Inflammatory macrophage (primary cell): ENCODE measurements at regions not wholly inside any gene's neighbourhood (a gene's known extent, or its start where the extent isn't known, plus 50 kb on each side); places are given as distances from the start of the nearest gene placed in this dataset.

ENCODE experiments used
- DNase-seq, 2 donors: peaks; one replicate each; pipeline ENCODE4 v3.0.0-alpha.2; 2020 to 2022

GRCh38 chr18:55166260-55166598 is 207.0 kb upstream of the CCDC68 start:
- no peak for DNase-seq

GRCh38 chr18:55163550-55163949 is 204.3 kb upstream of the CCDC68 start:
- DNase-seq, result no peak

- DNase-seq, result no peak
These were observed 202.7 kb upstream of the CCDC68 start for GRCh38 chr18:55161916-55162315.

- DNase-seq, result no peak
These were observed 199.8 kb upstream of the CCDC68 start for GRCh38 chr18:55159027-55159426.

- DNase-seq, result no peak
These were observed 199.3 kb upstream of the CCDC68 start for GRCh38 chr18:55158570-55158969.

- no peak for DNase-seq
These were observed 194.1 kb upstream of the CCDC68 start for GRCh38 chr18:55153346-55153745.

GRCh38 chr18:55152801-55153200 is 193.5 kb upstream of the CCDC68 start:
- no peak for DNase-seq

GRCh38 chr18:55149994-55150393 is 190.7 kb upstream of the CCDC68 start:
- no peak for DNase-seq

- no peak for DNase-seq
These were observed 188.5 kb upstream of the CCDC68 start for GRCh38 chr18:55147791-55148190.

GRCh38 chr18:55144193-55144930 is 185.1 kb upstream of the CCDC68 start:
- no peak for DNase-seq

GRCh38 chr18:55142410-55142809 is 183.1 kb upstream of the CCDC68 start:
- DNase-seq, result peak in 1 of 2 donors; percentile 9

- DNase-seq, result no peak
These were observed 182.1 kb upstream of the CCDC68 start for GRCh38 chr18:55141318-55141717.

- no peak for DNase-seq
These were observed 180.6 kb upstream of the CCDC68 start for GRCh38 chr18:55139836-55140235.

GRCh38 chr18:55139307-55139706 is 180.0 kb upstream of the CCDC68 start:
- DNase-seq, result no peak

GRCh38 chr18:55138401-55138800 is 179.1 kb upstream of the CCDC68 start:
- no peak for DNase-seq

GRCh38 chr18:55137602-55138001 is 178.3 kb upstream of the CCDC68 start:
- DNase-seq, result no peak

- no peak for DNase-seq
These were observed 177.6 kb upstream of the CCDC68 start for GRCh38 chr18:55136864-55137263.

GRCh38 chr18:55136258-55136657 is 177.0 kb upstream of the CCDC68 start:
- no peak for DNase-seq

GRCh38 chr18:55133378-55133777 is 174.1 kb upstream of the CCDC68 start:
- no peak for DNase-seq

GRCh38 chr18:55128437-55128836 is 169.2 kb upstream of the CCDC68 start:
- DNase-seq, result no peak

- no peak for DNase-seq
These were observed 165.0 kb upstream of the CCDC68 start for GRCh38 chr18:55124078-55124763.

- DNase-seq, result no peak
These were observed 164.1 kb upstream of the CCDC68 start for GRCh38 chr18:55123361-55123760.

GRCh38 chr18:55121397-55122170 is 162.3 kb upstream of the CCDC68 start:
- no peak for DNase-seq

GRCh38 chr18:55120896-55121295 is 161.6 kb upstream of the CCDC68 start:
- no peak for DNase-seq
